Sigmoid colon (tissue), 4 donors: ENCODE measurements at regions not wholly inside any gene's neighbourhood (a gene's known extent, or its start where the extent isn't known, plus 50 kb on each side); places are given as distances from the start of the nearest gene placed in this dataset.

ENCODE experiments used
- EP300 ChIP-seq, 4 donors: sonication (generic); formaldehyde crosslinking; IDR thresholded peaks; one replicate each; pipeline ENCODE4 v1.6.1; 2017; ENCODE audit warnings: antibody characterized with exemption in 4 of 4
- POLR2AphosphoS5 ChIP-seq, 4 donors: sonication (generic); formaldehyde crosslinking; IDR thresholded peaks; one replicate each; pipeline ENCODE4 v1.6.1; 2017; ENCODE audit warnings: antibody characterized with exemption in 4 of 4
- TF ChIP-seq, protein P1 (sequence below), 4 experiments: fragments of 450-650 bp in 3 of 4; fragments of 200-600 bp in 1 of 4; IDR thresholded peaks; one replicate each; pipeline ENCODE4 v1.5.1; 2016 to 2019; ENCODE audit warnings: antibody characterized with exemption in 4 of 4, mild to moderate bottlenecking in 3 of 4, moderate library complexity in 2 of 4

- TF ChIP-seq, protein P1, sequence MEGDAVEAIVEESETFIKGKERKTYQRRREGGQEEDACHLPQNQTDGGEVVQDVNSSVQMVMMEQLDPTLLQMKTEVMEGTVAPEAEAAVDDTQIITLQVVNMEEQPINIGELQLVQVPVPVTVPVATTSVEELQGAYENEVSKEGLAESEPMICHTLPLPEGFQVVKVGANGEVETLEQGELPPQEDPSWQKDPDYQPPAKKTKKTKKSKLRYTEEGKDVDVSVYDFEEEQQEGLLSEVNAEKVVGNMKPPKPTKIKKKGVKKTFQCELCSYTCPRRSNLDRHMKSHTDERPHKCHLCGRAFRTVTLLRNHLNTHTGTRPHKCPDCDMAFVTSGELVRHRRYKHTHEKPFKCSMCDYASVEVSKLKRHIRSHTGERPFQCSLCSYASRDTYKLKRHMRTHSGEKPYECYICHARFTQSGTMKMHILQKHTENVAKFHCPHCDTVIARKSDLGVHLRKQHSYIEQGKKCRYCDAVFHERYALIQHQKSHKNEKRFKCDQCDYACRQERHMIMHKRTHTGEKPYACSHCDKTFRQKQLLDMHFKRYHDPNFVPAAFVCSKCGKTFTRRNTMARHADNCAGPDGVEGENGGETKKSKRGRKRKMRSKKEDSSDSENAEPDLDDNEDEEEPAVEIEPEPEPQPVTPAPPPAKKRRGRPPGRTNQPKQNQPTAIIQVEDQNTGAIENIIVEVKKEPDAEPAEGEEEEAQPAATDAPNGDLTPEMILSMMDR (IDR thresholded peaks at IDR 0.05) = no peak
- TF ChIP-seq EP300 (IDR thresholded peaks at IDR 0.05) (no peak), POLR2AphosphoS5 (IDR thresholded peaks at IDR 0.05) (no peak)
Observed at GRCh38 chr4:182014164-182014563, 229.0 kb upstream of the TENM3 start.
